ENCODE measurements at regions not wholly inside any gene's neighbourhood (a gene's known extent, or its start where the extent isn't known, plus 50 kb on each side); places are given as distances from the start of the nearest gene placed in this dataset.

DNA sequence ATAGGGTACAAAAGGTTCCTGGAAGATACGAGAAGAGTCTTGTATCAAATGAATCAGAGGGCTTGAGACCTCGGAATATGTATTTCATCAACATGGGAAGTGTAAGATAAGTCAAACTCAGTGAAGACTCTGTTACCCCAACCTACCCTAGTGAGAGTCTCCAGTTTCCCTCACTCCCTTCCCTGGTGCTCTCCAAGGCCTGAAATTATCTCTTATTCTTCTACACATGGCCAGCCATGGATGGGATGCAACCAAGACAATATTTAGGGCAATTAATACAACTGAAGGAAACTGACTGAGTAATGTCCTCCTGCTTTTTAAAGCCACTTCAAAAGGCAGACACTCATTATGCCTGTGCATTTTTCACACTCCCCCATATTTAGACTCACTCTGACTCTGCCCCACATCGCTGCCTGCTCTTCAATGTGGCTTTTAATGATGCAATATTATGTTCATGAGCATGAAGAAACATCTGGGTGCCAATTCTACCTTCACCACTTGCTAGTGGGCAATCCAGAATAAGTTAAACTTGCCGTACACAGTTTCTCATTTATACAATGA, 137.1 kb upstream of the THBS1 start:
- Histone ChIP-seq H3K4me3 (ENCODE audit: low read depth, low read length) (no peak overlapping the region), H3K27ac (ENCODE audit: low read depth, low read length) (no peak overlapping the region), H3K9me3 (ENCODE audit: control insufficient read depth, insufficient read depth, low read length) (no peaks in the 10 kb centered on the region), H3K27me3 (ENCODE audit: control insufficient read depth, insufficient read depth, low read length) (no peaks in the 10 kb centered on the region)
- ChIA-PET POLR2A (no interaction called here), CTCF (no interaction called here)
- TF ChIP-seq, protein P1, sequence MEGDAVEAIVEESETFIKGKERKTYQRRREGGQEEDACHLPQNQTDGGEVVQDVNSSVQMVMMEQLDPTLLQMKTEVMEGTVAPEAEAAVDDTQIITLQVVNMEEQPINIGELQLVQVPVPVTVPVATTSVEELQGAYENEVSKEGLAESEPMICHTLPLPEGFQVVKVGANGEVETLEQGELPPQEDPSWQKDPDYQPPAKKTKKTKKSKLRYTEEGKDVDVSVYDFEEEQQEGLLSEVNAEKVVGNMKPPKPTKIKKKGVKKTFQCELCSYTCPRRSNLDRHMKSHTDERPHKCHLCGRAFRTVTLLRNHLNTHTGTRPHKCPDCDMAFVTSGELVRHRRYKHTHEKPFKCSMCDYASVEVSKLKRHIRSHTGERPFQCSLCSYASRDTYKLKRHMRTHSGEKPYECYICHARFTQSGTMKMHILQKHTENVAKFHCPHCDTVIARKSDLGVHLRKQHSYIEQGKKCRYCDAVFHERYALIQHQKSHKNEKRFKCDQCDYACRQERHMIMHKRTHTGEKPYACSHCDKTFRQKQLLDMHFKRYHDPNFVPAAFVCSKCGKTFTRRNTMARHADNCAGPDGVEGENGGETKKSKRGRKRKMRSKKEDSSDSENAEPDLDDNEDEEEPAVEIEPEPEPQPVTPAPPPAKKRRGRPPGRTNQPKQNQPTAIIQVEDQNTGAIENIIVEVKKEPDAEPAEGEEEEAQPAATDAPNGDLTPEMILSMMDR (IDR thresholded peaks at IDR 0.05; ENCODE audit: low read depth, low read length), result no peak
- no peak for DNase-seq (ENCODE audit: low read depth, low spot score)

DNA sequence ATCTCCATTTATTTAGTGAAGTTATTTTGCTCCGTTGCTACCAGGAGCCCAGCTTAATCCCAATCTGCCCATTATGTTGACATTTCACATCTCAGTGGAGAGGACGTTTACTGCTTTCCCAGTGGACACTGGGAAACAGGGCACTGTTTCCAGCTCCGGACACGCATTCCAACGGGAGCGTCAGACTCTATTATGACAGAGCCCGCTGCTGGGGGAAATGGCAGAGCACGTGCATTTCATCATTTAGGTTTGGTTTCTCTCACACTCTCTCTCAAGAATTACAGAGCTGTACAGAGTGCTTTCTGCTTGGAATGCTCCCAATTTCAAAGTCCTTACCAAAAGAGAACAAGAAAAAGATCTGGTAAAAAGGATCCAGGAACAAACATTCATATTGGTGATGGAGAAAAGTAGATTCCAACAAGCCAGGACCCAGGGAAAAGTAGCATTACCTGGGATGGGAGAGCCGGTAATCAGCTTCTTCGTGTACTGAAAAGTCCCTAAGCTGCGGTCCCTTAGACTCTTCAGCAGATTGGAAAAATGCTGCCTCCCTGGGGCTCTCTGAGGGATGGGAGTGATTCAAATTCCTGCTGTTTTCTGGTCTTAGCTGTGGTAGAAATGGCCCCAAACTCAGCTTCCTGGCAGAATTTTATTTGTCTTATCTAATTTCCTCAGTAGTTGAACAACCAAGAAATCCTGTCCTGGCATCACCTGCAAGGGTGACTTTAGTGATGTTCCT, 136.0 kb upstream of the THBS1 start:
- no peaks in the 10 kb centered on the region for H3K27me3 ChIP-seq (ENCODE audit: control insufficient read depth, insufficient read depth, low read length)
- no peak overlapping the region for H3K4me3 ChIP-seq (ENCODE audit: low read depth, low read length)
- no peak for DNase-seq (ENCODE audit: low read depth, low spot score)
- TF ChIP-seq, protein P1 (IDR thresholded peaks at IDR 0.05; ENCODE audit: low read depth, low read length), result no peak
- no peak overlapping the region for H3K27ac ChIP-seq (ENCODE audit: low read depth, low read length)
- POLR2A ChIA-PET, result interaction anchor here (0.6 kb wide), 1 partner anchor 135 kb away, joined by 3 read pairs; no protein-coding TSS in a partner anchor
- CTCF ChIA-PET, result no interaction called here
- H3K9me3 ChIP-seq (ENCODE audit: control insufficient read depth, insufficient read depth, low read length), result no peaks in the 10 kb centered on the region

DNA sequence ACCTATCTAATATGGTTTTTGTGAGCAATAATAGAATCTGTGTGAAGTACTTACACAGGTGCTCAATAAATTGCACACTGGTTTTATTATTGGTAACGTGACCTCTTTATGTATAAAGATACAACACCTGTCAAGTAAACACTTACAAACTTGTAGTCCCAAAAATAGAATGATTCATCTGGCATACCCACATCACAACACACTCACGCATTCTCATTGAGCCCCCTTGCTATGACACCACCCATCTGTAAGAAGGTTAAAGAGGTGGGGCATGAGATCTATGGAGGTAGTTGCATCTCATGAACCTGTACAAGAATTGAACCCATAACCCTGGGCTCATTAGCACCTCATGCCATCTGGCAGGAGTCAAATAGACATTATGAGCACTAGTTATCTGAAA, 134.9 kb upstream of the THBS1 start:
- TF ChIP-seq, protein P1 (IDR thresholded peaks at IDR 0.05; ENCODE audit: low read depth, low read length), result no peak
- Histone ChIP-seq H3K9me3 (ENCODE audit: control insufficient read depth, insufficient read depth, low read length) (no peaks in the 10 kb centered on the region), H3K27ac (ENCODE audit: low read depth, low read length) (no peak overlapping the region), H3K4me3 (ENCODE audit: low read depth, low read length) (no peak overlapping the region), H3K27me3 (ENCODE audit: control insufficient read depth, insufficient read depth, low read length) (no peaks in the 10 kb centered on the region)
- ChIA-PET CTCF (no interaction called here), POLR2A (no interaction called here)
- no peak for DNase-seq (ENCODE audit: low read depth, low spot score)

DNA sequence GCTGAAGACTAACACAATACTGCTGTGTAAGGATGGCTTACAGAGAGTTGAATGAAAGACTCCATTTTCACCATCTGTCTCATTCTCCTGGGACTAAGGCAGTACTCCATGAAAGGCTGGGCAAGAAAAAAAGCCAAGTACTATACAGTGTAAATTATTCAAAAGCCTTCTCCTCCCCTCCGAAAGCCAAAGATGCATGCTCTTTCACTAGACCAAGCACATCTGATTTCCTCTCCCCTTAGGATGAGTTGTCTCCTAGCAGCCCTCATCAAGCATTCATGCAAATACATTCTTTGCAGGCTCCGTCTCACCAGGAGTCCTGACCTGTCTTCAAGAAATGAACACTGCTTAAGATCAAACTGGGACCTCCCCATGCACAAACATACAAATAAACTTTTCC, 133.5 kb upstream of the THBS1 start:
- ChIA-PET POLR2A (no interaction called here), CTCF (no interaction called here)
- no peak overlapping the region for H3K27ac ChIP-seq (ENCODE audit: low read depth, low read length)
- no peaks in the 10 kb centered on the region for H3K27me3 ChIP-seq (ENCODE audit: control insufficient read depth, insufficient read depth, low read length)
- DNase-seq (ENCODE audit: low read depth, low spot score), result no peak
- H3K9me3 ChIP-seq (ENCODE audit: control insufficient read depth, insufficient read depth, low read length), result no peaks in the 10 kb centered on the region
- TF ChIP-seq, protein P1 (IDR thresholded peaks at IDR 0.05; ENCODE audit: low read depth, low read length), result no peak
- no peak overlapping the region for H3K4me3 ChIP-seq (ENCODE audit: low read depth, low read length)

DNA sequence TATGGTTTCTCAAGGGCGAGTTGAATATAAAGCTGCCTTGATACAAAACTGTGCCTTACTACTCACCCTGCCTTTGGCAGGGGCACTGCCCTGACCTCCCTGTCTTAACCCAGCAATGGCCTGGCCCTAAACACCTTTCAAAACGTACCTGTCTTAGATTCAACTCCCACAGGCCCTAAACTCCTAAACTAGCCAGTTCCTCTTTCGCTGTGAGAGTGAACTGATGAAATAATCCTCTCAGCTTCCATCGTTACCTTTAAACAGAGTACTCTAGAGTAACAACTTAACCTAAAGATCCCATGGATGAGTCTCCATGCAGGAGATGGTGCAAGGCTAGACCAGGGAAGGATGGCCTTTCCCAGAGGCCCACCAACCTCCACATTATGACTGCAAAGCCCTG, 133.0 kb upstream of the THBS1 start:
- POLR2A ChIA-PET, result no interaction called here
- Histone ChIP-seq H3K27ac (ENCODE audit: low read depth, low read length) (no peak overlapping the region), H3K27me3 (ENCODE audit: control insufficient read depth, insufficient read depth, low read length) (no peaks in the 10 kb centered on the region), H3K9me3 (ENCODE audit: control insufficient read depth, insufficient read depth, low read length) (no peaks in the 10 kb centered on the region), H3K4me3 (ENCODE audit: low read depth, low read length) (no peak overlapping the region)
- CTCF ChIA-PET, result no interaction called here
- TF ChIP-seq, protein P1 (IDR thresholded peaks at IDR 0.05; ENCODE audit: low read depth, low read length), result no peak
- no peak for DNase-seq (ENCODE audit: low read depth, low spot score)
